ENCODE measurements at regions not wholly inside any gene's neighbourhood (a gene's known extent, or its start where the extent isn't known, plus 50 kb on each side); places are given as distances from the start of the nearest gene placed in this dataset.

DNA sequence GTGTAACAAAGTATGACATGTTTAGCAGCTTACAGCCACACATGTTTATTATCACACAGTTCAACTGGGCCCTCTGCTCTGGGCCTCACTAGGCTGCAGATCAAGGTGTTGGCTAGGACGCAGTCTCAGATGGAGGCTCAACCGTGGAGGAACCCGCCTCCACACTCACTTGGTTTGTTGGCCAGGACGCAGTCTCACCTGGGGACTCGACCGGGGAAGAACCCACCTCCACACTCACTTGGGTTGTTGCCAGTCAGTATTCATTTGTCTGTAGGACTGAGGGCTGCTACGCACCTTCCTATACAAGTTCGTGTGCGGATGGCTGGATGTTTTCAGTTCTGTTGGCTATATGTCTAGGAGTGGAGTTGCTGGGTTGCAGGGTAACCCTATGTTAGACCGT lies 240.7 kb upstream of the CIBAR2 start:
- no peak overlapping the region for H2AK9ac ChIP-seq (replicated peaks; ENCODE audit: low read depth, low read length, poor library complexity)
- peaks cover 28% of the 10 kb centered on the region for H3K4me1 ChIP-seq (ENCODE audit: control insufficient read depth, insufficient read depth, low read length)
- no peak overlapping the region for H2AK5ac ChIP-seq (ENCODE audit: low read depth, low read length)
- H3K9ac ChIP-seq (ENCODE audit: low read depth, low read length) = no peak overlapping the region
- ATAC-seq (ENCODE audit: low read depth) (no peak), DNase-seq (no peak)
- no peak overlapping the region for H2AFZ ChIP-seq (replicated peaks; ENCODE audit: low read length, poor library complexity)
- no peak overlapping the region for H3K23ac ChIP-seq (ENCODE audit: low read depth, low read length)
- H3K4me2 ChIP-seq (ENCODE audit: low read depth, low read length) = no peak overlapping the region
- peaks cover 2% of the 10 kb centered on the region; the same call in 1 of the 2 replicates for H3K36me3 ChIP-seq (ENCODE audit: control insufficient read depth, insufficient read depth, low read length)
- H4K20me1 ChIP-seq (ENCODE audit: insufficient read depth, low read length) = peaks cover 84% of the 10 kb centered on the region
- no peak overlapping the region for H2BK5ac ChIP-seq (ENCODE audit: low read depth, low read length, poor library complexity, severe bottlenecking)
- H3K27ac ChIP-seq (ENCODE audit: insufficient read depth, low read length) = no peak overlapping the region
- no CpG with 5 or more reads among the region's 10 CpGs for WGBS, 2 experiments (ENCODE audit: extremely low coverage in 2 of 2, insufficient read length in 1 of 2)
- no peak overlapping the region for H3K18ac ChIP-seq (ENCODE audit: low read depth, low read length)
- in situ Hi-C loops (cut with MboI; ENCODE audit: low sequenced_read_pairs) (no loop called here), dilution Hi-C loops (cut with HindIII; ENCODE audit: low sequenced_read_pairs, unreplicated experiment) (no loop called here), intact Hi-C loops (cut with micrococcal nuclease) (no loop called here)
- H3K14ac ChIP-seq (replicated peaks; ENCODE audit: low read depth, low read length) = no peak overlapping the region
- no peak overlapping the region for H2BK120ac ChIP-seq (ENCODE audit: low read depth, low read length)
- no peaks in the 10 kb centered on the region for H3K27me3 ChIP-seq (ENCODE audit: control insufficient read depth, insufficient read depth, low read length)
- CTCF ChIA-PET = no interaction called here
- H3K79me1 ChIP-seq (ENCODE audit: low read depth in 1 of 2, low read length in 2 of 2) = peaks cover 20 to 72% of the 10 kb centered on the region in 2 experiments
- TF ChIP-seq MAZ (IDR thresholded peaks at IDR 0.05; ENCODE audit: borderline replicate concordance, low read depth, low read length) (no peak), SMC3 (IDR thresholded peaks at IDR 0.05; ENCODE audit: low read depth, low read length) (no peak), CEBPB (IDR thresholded peaks at IDR 0.05; ENCODE audit: low read depth, low read length) (no peak), MAFK (IDR thresholded peaks at IDR 0.05; ENCODE audit: low read depth, low read length) (no peak), POLR2A (IDR thresholded peaks at IDR 0.05; ENCODE audit: low read depth, low read length) (no peak), CHD1 (IDR thresholded peaks at IDR 0.05; ENCODE audit: low read depth, low read length) (no peak), RCOR1 (IDR thresholded peaks at IDR 0.05; ENCODE audit: insufficient replicate concordance, low read length) (no peak), MXI1 (IDR thresholded peaks at IDR 0.05; ENCODE audit: borderline replicate concordance, low read depth, low read length) (no peak), RAD21 (IDR thresholded peaks at IDR 0.05; ENCODE audit: low read length) (no peak), FOS (IDR thresholded peaks at IDR 0.05; ENCODE audit: low read depth, low read length) (no peak), BHLHE40 (IDR thresholded peaks at IDR 0.05; ENCODE audit: low read depth, low read length) (no peak)
- TF ChIP-seq, protein P1, sequence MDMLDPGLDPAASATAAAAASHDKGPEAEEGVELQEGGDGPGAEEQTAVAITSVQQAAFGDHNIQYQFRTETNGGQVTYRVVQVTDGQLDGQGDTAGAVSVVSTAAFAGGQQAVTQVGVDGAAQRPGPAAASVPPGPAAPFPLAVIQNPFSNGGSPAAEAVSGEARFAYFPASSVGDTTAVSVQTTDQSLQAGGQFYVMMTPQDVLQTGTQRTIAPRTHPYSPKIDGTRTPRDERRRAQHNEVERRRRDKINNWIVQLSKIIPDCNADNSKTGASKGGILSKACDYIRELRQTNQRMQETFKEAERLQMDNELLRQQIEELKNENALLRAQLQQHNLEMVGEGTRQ (IDR thresholded peaks at IDR 0.05; ENCODE audit: low read depth, low read length) = no peak
- TF ChIP-seq, protein P2, sequence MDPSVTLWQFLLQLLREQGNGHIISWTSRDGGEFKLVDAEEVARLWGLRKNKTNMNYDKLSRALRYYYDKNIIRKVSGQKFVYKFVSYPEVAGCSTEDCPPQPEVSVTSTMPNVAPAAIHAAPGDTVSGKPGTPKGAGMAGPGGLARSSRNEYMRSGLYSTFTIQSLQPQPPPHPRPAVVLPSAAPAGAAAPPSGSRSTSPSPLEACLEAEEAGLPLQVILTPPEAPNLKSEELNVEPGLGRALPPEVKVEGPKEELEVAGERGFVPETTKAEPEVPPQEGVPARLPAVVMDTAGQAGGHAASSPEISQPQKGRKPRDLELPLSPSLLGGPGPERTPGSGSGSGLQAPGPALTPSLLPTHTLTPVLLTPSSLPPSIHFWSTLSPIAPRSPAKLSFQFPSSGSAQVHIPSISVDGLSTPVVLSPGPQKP (IDR thresholded peaks at IDR 0.05; ENCODE audit: borderline replicate concordance, low read depth, low read length) = no peak
- TF ChIP-seq, protein P3, sequence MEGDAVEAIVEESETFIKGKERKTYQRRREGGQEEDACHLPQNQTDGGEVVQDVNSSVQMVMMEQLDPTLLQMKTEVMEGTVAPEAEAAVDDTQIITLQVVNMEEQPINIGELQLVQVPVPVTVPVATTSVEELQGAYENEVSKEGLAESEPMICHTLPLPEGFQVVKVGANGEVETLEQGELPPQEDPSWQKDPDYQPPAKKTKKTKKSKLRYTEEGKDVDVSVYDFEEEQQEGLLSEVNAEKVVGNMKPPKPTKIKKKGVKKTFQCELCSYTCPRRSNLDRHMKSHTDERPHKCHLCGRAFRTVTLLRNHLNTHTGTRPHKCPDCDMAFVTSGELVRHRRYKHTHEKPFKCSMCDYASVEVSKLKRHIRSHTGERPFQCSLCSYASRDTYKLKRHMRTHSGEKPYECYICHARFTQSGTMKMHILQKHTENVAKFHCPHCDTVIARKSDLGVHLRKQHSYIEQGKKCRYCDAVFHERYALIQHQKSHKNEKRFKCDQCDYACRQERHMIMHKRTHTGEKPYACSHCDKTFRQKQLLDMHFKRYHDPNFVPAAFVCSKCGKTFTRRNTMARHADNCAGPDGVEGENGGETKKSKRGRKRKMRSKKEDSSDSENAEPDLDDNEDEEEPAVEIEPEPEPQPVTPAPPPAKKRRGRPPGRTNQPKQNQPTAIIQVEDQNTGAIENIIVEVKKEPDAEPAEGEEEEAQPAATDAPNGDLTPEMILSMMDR (conservative IDR thresholded peaks at IDR 0.05; ENCODE audit: low read depth, low read length) = no peak
- H2BK15ac ChIP-seq (ENCODE audit: low read depth, low read length) = no peak overlapping the region
- H4K91ac ChIP-seq (ENCODE audit: insufficient read depth, low read depth, low read length) = no peak overlapping the region
- H4K8ac ChIP-seq (ENCODE audit: low read depth in 2 of 2, low read length in 2 of 2) = no peak overlapping the region
- H3K4me3 ChIP-seq (ENCODE audit: insufficient read depth, low read depth, low read length) = no peak overlapping the region
- H3K56ac ChIP-seq (ENCODE audit: extremely low read depth, insufficient read depth, low read length) = no peak overlapping the region
- POLR2A ChIA-PET (ENCODE audit: unreplicated experiment) = no interaction called here
- H3K9me1 ChIP-seq (ENCODE audit: insufficient read depth, low read length) = peaks cover 26% of the 10 kb centered on the region
- no peak overlapping the region for H2BK20ac ChIP-seq (ENCODE audit: low read depth, low read length)
- H4K5ac ChIP-seq (ENCODE audit: low read depth, low read length) = no peak overlapping the region
- BruUV-seq (replicated peaks) = no TSS peak
- H3K9me3 ChIP-seq (ENCODE audit: control insufficient read depth, insufficient read depth, low read length) = 0 out of 2 replicates have a peak, but pooled peaks cover 3% of the 10 kb centered on the region
- H3K4ac ChIP-seq (ENCODE audit: low read depth, low read length) = no peak overlapping the region

All from IMR-90 (cell line).